ENCODE measurements at regions not wholly inside any gene's neighbourhood (a gene's known extent, or its start where the extent isn't known, plus 50 kb on each side); places are given as distances from the start of the nearest gene placed in this dataset.

GRCh38 chr2:199684832-199685231 is 166.2 kb downstream of the FTCDNL1 start:
- Histone ChIP-seq H3K27me3 (replicated peaks in 1 of 4; ENCODE audit: control extremely low read depth in 1 of 4, control insufficient read depth in 3 of 4, insufficient read depth in 4 of 4, low read length in 3 of 4) (no peaks in the 10 kb centered on the region), H4K20me1 (ENCODE audit: control insufficient read depth, insufficient read depth, low read length, poor library complexity, severe bottlenecking) (no peaks in the 10 kb centered on the region), H2AFZ (ENCODE audit: insufficient read depth, low read depth, low read length, poor library complexity, severe bottlenecking) (no peak overlapping the region), H3K27ac (ENCODE audit: low read length in 2 of 2) (no peak overlapping the region), H3K4me3 (ENCODE audit: control extremely low read depth in 1 of 5, extremely low read depth in 1 of 5, insufficient read depth in 1 of 5, low read depth in 2 of 5, low read length in 4 of 5) (no peak overlapping the region), H3K79me2 (ENCODE audit: control insufficient read depth, insufficient read depth, low read length) (no peaks in the 10 kb centered on the region), H3K4me2 (replicated peaks; ENCODE audit: low read depth, low read length, poor library complexity, severe bottlenecking) (no peak overlapping the region), H3K4me1 (ENCODE audit: control insufficient read depth in 2 of 2, insufficient read depth in 2 of 2, low read length in 2 of 2) (no peaks in the 10 kb centered on the region), H3K36me3 (replicated peaks in 1 of 2; ENCODE audit: control extremely low read depth in 1 of 2, control insufficient read depth in 1 of 2, extremely low read depth in 1 of 2, insufficient read depth in 2 of 2, low read length in 1 of 2) (no peaks in the 10 kb centered on the region), H3K9ac (ENCODE audit: low read length) (no peak overlapping the region), H3K9me3 (ENCODE audit: control extremely low read depth in 1 of 3, control insufficient read depth in 2 of 3, insufficient read depth in 1 of 3, low read length in 2 of 3) (no peaks in the 10 kb centered on the region)
- POLR2A ChIA-PET, result no interaction called here
- CTCF ChIA-PET, result no interaction called here
- no peak for TF ChIP-seq EZH2 (IDR thresholded peaks at IDR 0.05; ENCODE audit: borderline replicate concordance, insufficient read depth, low read depth, low read length, poor library complexity, severe bottlenecking)
- no peak for TF ChIP-seq CTCF (IDR thresholded peaks at IDR 0.05)
- H3K27me3 Mint-ChIP-seq, result peaks cover 7% of the 10 kb centered on the region
- no CpG with 5 or more reads among the region's 2 CpGs for WGBS (ENCODE audit: insufficient coverage)
- no peaks in the 10 kb centered on the region for H3K4me1 Mint-ChIP-seq
- H3K27ac Mint-ChIP-seq, result no peak overlapping the region
- no peak overlapping the region for H3K4me3 Mint-ChIP-seq
- ATAC-seq (ENCODE audit: low read depth), result no peak
- intact Hi-C loops (cut with micrococcal nuclease), result no loop called here
- H3K9me3 Mint-ChIP-seq (ENCODE audit: insufficient read depth), result no peaks in the 10 kb centered on the region
- DNase-seq, result no peak

- no peak for TF ChIP-seq CTCF (IDR thresholded peaks at IDR 0.05)
- TF ChIP-seq EZH2 (IDR thresholded peaks at IDR 0.05; ENCODE audit: borderline replicate concordance, insufficient read depth, low read depth, low read length, poor library complexity, severe bottlenecking), result no peak
- Histone ChIP-seq H3K36me3 (replicated peaks in 1 of 2; ENCODE audit: control extremely low read depth in 1 of 2, control insufficient read depth in 1 of 2, extremely low read depth in 1 of 2, insufficient read depth in 2 of 2, low read length in 1 of 2) (no peaks in the 10 kb centered on the region), H3K27me3 (replicated peaks in 1 of 4; ENCODE audit: control extremely low read depth in 1 of 4, control insufficient read depth in 3 of 4, insufficient read depth in 4 of 4, low read length in 3 of 4) (no peaks in the 10 kb centered on the region), H3K4me3 (ENCODE audit: control extremely low read depth in 1 of 5, extremely low read depth in 1 of 5, insufficient read depth in 1 of 5, low read depth in 2 of 5, low read length in 4 of 5) (no peak overlapping the region), H3K9me3 (ENCODE audit: control extremely low read depth in 1 of 3, control insufficient read depth in 2 of 3, insufficient read depth in 1 of 3, low read length in 2 of 3) (no peaks in the 10 kb centered on the region), H3K4me2 (replicated peaks; ENCODE audit: low read depth, low read length, poor library complexity, severe bottlenecking) (no peak overlapping the region), H3K9ac (ENCODE audit: low read length) (no peak overlapping the region), H4K20me1 (ENCODE audit: control insufficient read depth, insufficient read depth, low read length, poor library complexity, severe bottlenecking) (no peaks in the 10 kb centered on the region), H3K79me2 (ENCODE audit: control insufficient read depth, insufficient read depth, low read length) (no peaks in the 10 kb centered on the region), H3K27ac (ENCODE audit: low read length in 2 of 2) (no peak overlapping the region), H3K4me1 (ENCODE audit: control insufficient read depth in 2 of 2, insufficient read depth in 2 of 2, low read length in 2 of 2) (no peaks in the 10 kb centered on the region), H2AFZ (ENCODE audit: insufficient read depth, low read depth, low read length, poor library complexity, severe bottlenecking) (no peak overlapping the region)
- no CpG with 5 or more reads among the region's 1 CpG for WGBS (ENCODE audit: insufficient coverage)
- no peak for DNase-seq
- intact Hi-C loops (cut with micrococcal nuclease), result no loop called here
- H3K27ac Mint-ChIP-seq, result no peak overlapping the region
- no peaks in the 10 kb centered on the region for H3K4me1 Mint-ChIP-seq
- ChIA-PET POLR2A (no interaction called here), CTCF (no interaction called here)
- ATAC-seq (ENCODE audit: low read depth), result no peak
- no peaks in the 10 kb centered on the region for H3K9me3 Mint-ChIP-seq (ENCODE audit: insufficient read depth)
- peaks cover 7% of the 10 kb centered on the region for H3K27me3 Mint-ChIP-seq
- no peak overlapping the region for H3K4me3 Mint-ChIP-seq
These were observed 166.8 kb downstream of the FTCDNL1 start for GRCh38 chr2:199684168-199684567.

Measured in B cell (primary cell).